ENCODE measurements at regions not wholly inside any gene's neighbourhood (a gene's known extent, or its start where the extent isn't known, plus 50 kb on each side); places are given as distances from the start of the nearest gene placed in this dataset.

GRCh38 chr4:138555108-138555507 lies 313.0 kb upstream of the SLC7A11 start:
- TF ChIP-seq CTCF (IDR thresholded peaks at IDR 0.05) (no peak), POLR2A (IDR thresholded peaks at IDR 0.05) (no peak)
